Colonic mucosa (tissue), 4 donors: ENCODE measurements at regions not wholly inside any gene's neighbourhood (a gene's known extent, or its start where the extent isn't known, plus 50 kb on each side); places are given as distances from the start of the nearest gene placed in this dataset.

ENCODE experiments used
- DNase-seq: peaks from one replicate; pipeline ENCODE4 v3.0.0-alpha.2; 2020
- H3K27ac ChIP-seq: fragments of 200-600 bp; one replicate; pipeline ENCODE4 v1.8.0; 2021
- H3K27me3 ChIP-seq: fragments of 200-600 bp; one replicate; pipeline ENCODE4 v1.8.0; 2021
- H3K36me3 ChIP-seq: fragments of 200-600 bp; one replicate; pipeline ENCODE4 v1.8.0; 2021
- H3K4me1 ChIP-seq: fragments of 200-600 bp; one replicate; pipeline ENCODE4 v1.8.0; 2021; ENCODE audit warnings: mild to moderate bottlenecking
- H3K4me3 ChIP-seq: fragments of 200-600 bp; one replicate; pipeline ENCODE4 v1.8.0; 2021
- H3K9ac ChIP-seq, 2 donors: one replicate each; pipeline ENCODE4 v1.7.0; 2013; ENCODE audit warnings: control low read depth in 2 of 2, low read depth in 2 of 2, low read length in 2 of 2
- H3K9me3 ChIP-seq: fragments of 200-600 bp; one replicate; pipeline ENCODE4 v1.8.0; 2021
- intact Hi-C: fragments of 100-400 bp; cut with DNase I; formaldehyde crosslinking; loops from one replicate; pipeline ENCODE4 v1.14.1; 2022
- TF ChIP-seq, protein P1 (sequence below): fragments of 200-600 bp; IDR thresholded peaks from one replicate; pipeline ENCODE4 v1.8.0; 2022; ENCODE audit warnings: antibody characterized with exemption, mild to moderate bottlenecking
- donor health status: healthy.
- donor health status: DM: no; HTN: no; CAD: no.
- donor health status: DM: no; HTN: no; CAD: no.

DNA sequence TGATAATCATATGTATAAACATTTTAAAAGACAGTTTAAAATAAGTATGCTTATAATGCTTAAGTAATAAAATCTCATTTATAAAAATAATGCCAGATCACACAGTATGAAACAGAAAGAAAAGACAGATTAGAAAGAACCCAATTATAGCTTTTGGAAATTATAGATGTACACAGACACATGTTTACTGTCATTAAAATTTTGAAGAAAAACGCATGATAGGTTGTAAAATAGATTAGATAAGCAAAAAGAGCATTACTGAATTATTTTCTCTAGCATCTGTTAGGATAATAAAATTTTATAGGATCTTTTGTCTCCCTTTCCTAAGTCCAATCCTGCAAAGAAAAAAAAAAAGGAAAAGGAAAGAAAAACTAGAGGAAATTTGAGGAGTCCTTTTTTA is 1107.3 kb upstream of the LRRN3 start:
- no peaks in the 10 kb centered on the region for H3K27me3 ChIP-seq
- intact Hi-C loops, result no loop called here
- no peaks in the 10 kb centered on the region for H3K36me3 ChIP-seq
- no peak overlapping the region for H3K27ac ChIP-seq
- no peaks in the 10 kb centered on the region for H3K4me1 ChIP-seq
- DNase-seq, result no peak
- no peak overlapping the region for H3K4me3 ChIP-seq
- no peak overlapping the region for H3K9ac ChIP-seq
- TF ChIP-seq, protein P1, sequence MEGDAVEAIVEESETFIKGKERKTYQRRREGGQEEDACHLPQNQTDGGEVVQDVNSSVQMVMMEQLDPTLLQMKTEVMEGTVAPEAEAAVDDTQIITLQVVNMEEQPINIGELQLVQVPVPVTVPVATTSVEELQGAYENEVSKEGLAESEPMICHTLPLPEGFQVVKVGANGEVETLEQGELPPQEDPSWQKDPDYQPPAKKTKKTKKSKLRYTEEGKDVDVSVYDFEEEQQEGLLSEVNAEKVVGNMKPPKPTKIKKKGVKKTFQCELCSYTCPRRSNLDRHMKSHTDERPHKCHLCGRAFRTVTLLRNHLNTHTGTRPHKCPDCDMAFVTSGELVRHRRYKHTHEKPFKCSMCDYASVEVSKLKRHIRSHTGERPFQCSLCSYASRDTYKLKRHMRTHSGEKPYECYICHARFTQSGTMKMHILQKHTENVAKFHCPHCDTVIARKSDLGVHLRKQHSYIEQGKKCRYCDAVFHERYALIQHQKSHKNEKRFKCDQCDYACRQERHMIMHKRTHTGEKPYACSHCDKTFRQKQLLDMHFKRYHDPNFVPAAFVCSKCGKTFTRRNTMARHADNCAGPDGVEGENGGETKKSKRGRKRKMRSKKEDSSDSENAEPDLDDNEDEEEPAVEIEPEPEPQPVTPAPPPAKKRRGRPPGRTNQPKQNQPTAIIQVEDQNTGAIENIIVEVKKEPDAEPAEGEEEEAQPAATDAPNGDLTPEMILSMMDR, result no peak
- no peaks in the 10 kb centered on the region for H3K9me3 ChIP-seq

DNA sequence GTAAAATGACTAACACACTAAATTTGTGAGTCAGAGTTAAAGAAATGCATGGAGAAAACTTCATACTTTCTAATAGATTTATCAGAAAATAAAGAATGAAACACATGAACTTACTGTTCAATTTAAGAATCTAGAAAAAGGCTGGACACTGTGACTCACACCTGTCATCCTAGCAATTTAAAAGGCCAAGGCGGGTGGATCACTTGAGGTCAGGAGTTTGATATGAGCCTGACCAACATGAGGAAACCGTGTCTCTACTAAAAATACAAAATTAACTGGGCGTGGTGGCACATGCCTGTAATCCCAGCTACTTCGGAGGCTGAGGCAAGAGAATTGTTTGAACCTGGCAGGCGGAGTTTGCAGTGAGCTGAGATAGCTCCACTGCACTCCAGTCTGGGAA is 1106.2 kb upstream of the LRRN3 start:
- Histone ChIP-seq H3K4me1 (no peaks in the 10 kb centered on the region), H3K27ac (no peak overlapping the region), H3K9me3 (no peaks in the 10 kb centered on the region), H3K36me3 (no peaks in the 10 kb centered on the region), H3K27me3 (no peaks in the 10 kb centered on the region), H3K4me3 (no peak overlapping the region), H3K9ac (no peak overlapping the region)
- intact Hi-C loops, result no loop called here
- no peak for DNase-seq
- TF ChIP-seq, protein P1, result no peak

DNA sequence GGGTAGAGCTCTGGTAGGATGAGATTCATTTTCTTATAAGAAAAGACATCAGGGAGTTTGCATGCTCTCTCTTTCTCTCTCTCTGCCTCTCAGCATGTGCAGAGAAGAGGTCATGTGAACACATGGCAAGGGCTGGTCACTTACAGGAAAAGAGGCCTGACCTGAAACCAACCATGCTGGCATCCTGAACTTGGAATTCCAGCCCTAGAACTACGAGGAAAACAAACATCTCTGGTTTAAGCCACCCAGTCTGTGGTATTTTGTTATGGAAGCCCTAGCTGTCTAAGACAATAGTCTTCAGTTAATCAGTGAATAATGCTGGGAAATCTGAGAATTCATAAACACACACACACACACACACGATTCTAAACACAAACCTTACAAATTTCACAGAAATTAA is 1104.2 kb upstream of the LRRN3 start:
- Histone ChIP-seq H3K36me3 (no peaks in the 10 kb centered on the region), H3K4me3 (no peak overlapping the region), H3K9ac (no peak overlapping the region), H3K4me1 (no peaks in the 10 kb centered on the region), H3K27me3 (no peaks in the 10 kb centered on the region), H3K9me3 (no peaks in the 10 kb centered on the region), H3K27ac (no peak overlapping the region)
- TF ChIP-seq, protein P1, result no peak
- intact Hi-C loops, result no loop called here
- no peak for DNase-seq

DNA sequence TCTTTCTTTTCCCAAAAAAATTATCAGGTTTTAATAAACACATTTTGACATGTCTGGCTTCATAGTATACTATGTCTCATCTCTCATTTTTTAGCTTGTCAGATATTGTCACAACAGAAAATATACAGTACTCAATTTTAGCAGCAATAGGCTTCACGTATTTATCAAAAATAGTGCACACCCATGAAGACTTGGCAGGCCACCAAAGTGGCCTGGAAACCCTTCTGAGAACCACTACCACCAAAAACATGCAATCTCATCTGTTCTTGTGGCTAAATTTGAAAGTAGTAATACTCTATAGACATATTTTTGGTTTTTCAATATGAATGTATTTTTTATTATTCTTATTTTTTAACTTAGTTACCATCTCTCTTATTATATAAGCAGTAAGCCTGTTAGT is 1094.5 kb upstream of the LRRN3 start:
- intact Hi-C loops, result no loop called here
- no peak for DNase-seq
- TF ChIP-seq, protein P1, result no peak
- no peak overlapping the region for H3K27ac ChIP-seq
- no peaks in the 10 kb centered on the region for H3K9me3 ChIP-seq
- H3K27me3 ChIP-seq, result no peaks in the 10 kb centered on the region
- no peaks in the 10 kb centered on the region for H3K4me1 ChIP-seq
- no peaks in the 10 kb centered on the region for H3K36me3 ChIP-seq
- no peak overlapping the region for H3K9ac ChIP-seq
- H3K4me3 ChIP-seq, result no peak overlapping the region

DNA sequence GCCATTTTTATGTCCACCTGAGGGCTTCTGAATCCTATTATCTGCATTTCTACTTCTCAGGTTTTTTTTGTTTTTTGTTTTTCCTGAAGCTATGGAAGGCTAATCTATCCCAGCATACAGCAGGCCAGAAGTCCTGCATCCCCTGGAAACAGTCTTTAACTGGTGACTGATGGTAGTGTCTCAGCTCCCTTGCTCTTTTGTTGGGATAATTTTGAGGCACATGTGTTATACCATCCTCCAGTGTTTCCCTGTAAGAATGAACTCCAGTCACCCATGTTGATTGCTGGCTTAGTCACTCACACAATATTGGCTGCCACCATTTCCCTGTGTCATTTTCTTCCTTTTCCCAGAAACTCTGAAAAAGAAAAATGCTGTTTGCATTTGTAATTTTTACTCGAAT is 1094.0 kb upstream of the LRRN3 start:
- H3K36me3 ChIP-seq, result no peaks in the 10 kb centered on the region
- no peaks in the 10 kb centered on the region for H3K9me3 ChIP-seq
- H3K9ac ChIP-seq, result no peak overlapping the region
- H3K4me3 ChIP-seq, result no peak overlapping the region
- intact Hi-C loops, result no loop called here
- no peaks in the 10 kb centered on the region for H3K27me3 ChIP-seq
- TF ChIP-seq, protein P1, result no peak
- H3K27ac ChIP-seq, result no peak overlapping the region
- no peak for DNase-seq
- no peaks in the 10 kb centered on the region for H3K4me1 ChIP-seq

DNA sequence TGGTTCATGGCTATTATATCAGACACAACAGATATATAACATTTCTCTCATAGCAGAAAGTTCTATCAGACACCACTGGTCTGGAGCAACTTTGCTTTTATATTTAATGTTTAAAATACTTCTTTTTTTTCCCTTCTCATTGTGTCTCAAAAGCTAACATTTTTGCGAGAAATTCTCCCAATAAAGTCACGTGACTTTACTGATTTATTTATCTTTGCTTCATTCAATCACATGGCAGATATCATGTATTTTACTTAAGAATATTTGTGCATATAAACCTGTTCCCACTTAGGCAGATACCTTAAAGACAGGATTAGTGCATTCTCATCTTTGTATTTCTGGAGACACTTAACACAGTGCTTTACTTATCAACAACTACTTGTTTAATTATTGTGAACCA is 1093.1 kb upstream of the LRRN3 start:
- H3K4me1 ChIP-seq, result no peaks in the 10 kb centered on the region
- H3K27ac ChIP-seq, result no peak overlapping the region
- H3K9ac ChIP-seq, result no peak overlapping the region
- H3K36me3 ChIP-seq, result no peaks in the 10 kb centered on the region
- intact Hi-C loops, result no loop called here
- no peaks in the 10 kb centered on the region for H3K9me3 ChIP-seq
- TF ChIP-seq, protein P1, result no peak
- DNase-seq, result no peak
- no peak overlapping the region for H3K4me3 ChIP-seq
- H3K27me3 ChIP-seq, result no peaks in the 10 kb centered on the region
